SK-N-SH treated with all-trans-retinoic acid at 6 μM for 48 hours (cell line): ENCODE measurements at regions not wholly inside any gene's neighbourhood (a gene's known extent, or its start where the extent isn't known, plus 50 kb on each side); places are given as distances from the start of the nearest gene placed in this dataset.
"Not testable (repeated sequence)": the region's sequence is repeated elsewhere in the genome, so short reads cannot be mapped to it uniquely, and the experiment has no call there.

Experiments
- ATAC-seq: fragments of 200-7000 bp; cut with Tn5 transposase; 3 replicates; pipeline ENCODE4 v1.9.1; 2020; ENCODE audit warnings: mild to moderate bottlenecking, moderate library complexity
- ARNTL ChIP-seq: fragments of 450-650 bp; formaldehyde crosslinking; IDR thresholded peaks from 2 replicates; pipeline ENCODE4 v1.5.0; 2020; ENCODE audit warnings: low read depth, mild to moderate bottlenecking, moderate library complexity, borderline replicate concordance
- CREB5 ChIP-seq: fragments of 250-450 bp; sonication (Bioruptor Pico); IDR thresholded peaks from 2 replicates; pipeline ENCODE4 v1.5.1; 2020; ENCODE audit warnings: low read depth, mild to moderate bottlenecking, moderate library complexity
- ESRRG ChIP-seq: fragments of 250-450 bp; sonication (Bioruptor Pico); IDR thresholded peaks from 2 replicates; pipeline ENCODE4 v1.6.1; 2021; ENCODE audit warnings: mild to moderate bottlenecking
- ISL1 ChIP-seq: fragments of 250-450 bp; sonication (Bioruptor Pico); IDR thresholded peaks from 2 replicates; pipeline ENCODE4 v2.1.2; 2022; ENCODE audit warnings: mild to moderate bottlenecking, moderate library complexity
- OSR1 ChIP-seq: fragments of 250-450 bp; sonication (Bioruptor Pico); IDR thresholded peaks from 2 replicates; pipeline ENCODE4 v1.8.0; 2022; ENCODE audit warnings: moderate library complexity, mild to moderate bottlenecking, inconsistent platforms
- PATZ1 ChIP-seq: fragments of 250-450 bp; sonication (Bioruptor Pico); IDR thresholded peaks from 2 replicates; pipeline ENCODE4 v1.8.0; 2020; ENCODE audit warnings: mild to moderate bottlenecking, moderate library complexity, borderline replicate concordance
- PPARA ChIP-seq: fragments of 250-450 bp; sonication (Bioruptor Pico); IDR thresholded peaks from 2 replicates; pipeline ENCODE4 v1.5.0; 2020; ENCODE audit warnings: mild to moderate bottlenecking, borderline replicate concordance
- SNAI2 ChIP-seq: fragments of 250-450 bp; sonication (Bioruptor Pico); IDR thresholded peaks from 2 replicates; pipeline ENCODE4 v1.5.0; 2020; ENCODE audit warnings: mild to moderate bottlenecking, moderate library complexity
- TSHZ2 ChIP-seq: fragments of 250-450 bp; sonication (Bioruptor Pico); IDR thresholded peaks from 2 replicates; pipeline ENCODE4 v1.5.0; 2020; ENCODE audit warnings: mild to moderate bottlenecking, moderate library complexity
- ZC3H10 ChIP-seq: fragments of 250-450 bp; sonication (Bioruptor Pico); IDR thresholded peaks from 2 replicates; pipeline ENCODE4 v1.5.1; 2021; ENCODE audit warnings: mild to moderate bottlenecking, moderate library complexity
- ZFP30 ChIP-seq: fragments of 450-650 bp; formaldehyde crosslinking; IDR thresholded peaks from 2 replicates; pipeline ENCODE4 v1.5.0; 2022; ENCODE audit warnings: mild to moderate bottlenecking, moderate library complexity
- ZNF565 ChIP-seq: fragments of 450-650 bp; formaldehyde crosslinking; conservative IDR thresholded peaks from 2 replicates; pipeline ENCODE4 v1.5.0; 2020; ENCODE audit warnings: low read depth, mild to moderate bottlenecking, moderate library complexity
- ZNF70 ChIP-seq: fragments of 450-650 bp; formaldehyde crosslinking; IDR thresholded peaks from 2 replicates; pipeline ENCODE4 v1.5.0; 2020; ENCODE audit warnings: mild to moderate bottlenecking, moderate library complexity
- ZNF8 ChIP-seq: fragments of 450-650 bp; formaldehyde crosslinking; IDR thresholded peaks from 2 replicates; pipeline ENCODE4 v1.5.0; 2020; ENCODE audit warnings: mild to moderate bottlenecking, moderate library complexity

GRCh38 chr17:21592774-21593173 is 99.5 kb upstream of the KCNJ18 start:
- no peak for ATAC-seq
- TF ChIP-seq ZNF565 (CRISPR knock-in tag): no peak
- TF ChIP-seq ISL1 (CRISPR knock-in tag): no peak
- TF ChIP-seq ZFP30 (CRISPR knock-in tag): no peak
- TF ChIP-seq ESRRG (CRISPR knock-in tag): no peak
- no peak for TF ChIP-seq ZNF70 (CRISPR knock-in tag)
- no peak for TF ChIP-seq TSHZ2
- no peak for TF ChIP-seq SNAI2 (CRISPR knock-in tag)
- no peak for TF ChIP-seq ARNTL (CRISPR knock-in tag)
- no peak for TF ChIP-seq OSR1
- TF ChIP-seq PPARA (CRISPR knock-in tag): no peak
- TF ChIP-seq PATZ1 (CRISPR knock-in tag): no peak
- no peak for TF ChIP-seq ZNF8

- not testable (repeated sequence) for ATAC-seq
Observed at GRCh38 chr17:21593452-21594105, 98.7 kb upstream of the KCNJ18 start.

- ATAC-seq: no peak
- TF ChIP-seq ZNF70 (CRISPR knock-in tag) (no peak), CREB5 (no peak), OSR1 (no peak)
- TF ChIP-seq, all 23 proteins: peak for 0
Observed at GRCh38 chr17:21595086-21595485, 97.2 kb upstream of the KCNJ18 start.

GRCh38 chr17:21602176-21602575 is 90.1 kb upstream of the KCNJ18 start:
- no peak for ATAC-seq
- no peak for TF ChIP-seq TSHZ2
- no peak for TF ChIP-seq ZC3H10 (CRISPR knock-in tag)
- TF ChIP-seq, all 23 proteins: peak for 0

GRCh38 chr17:21603292-21603691 is 89.0 kb upstream of the KCNJ18 start:
- ATAC-seq: not testable (repeated sequence)

- not testable (repeated sequence) for ATAC-seq
Observed at GRCh38 chr17:21611443-21611842, 80.9 kb upstream of the KCNJ18 start.

- not testable (repeated sequence) for ATAC-seq
Observed at GRCh38 chr17:21612123-21613070, 79.9 kb upstream of the KCNJ18 start.
